HG02973 (cell line): ENCODE measurements at regions not wholly inside any gene's neighbourhood (a gene's known extent, or its start where the extent isn't known, plus 50 kb on each side); places are given as distances from the start of the nearest gene placed in this dataset.

Experiments used
- ATAC-seq: cut with Tn5 transposase; IDR thresholded peaks from one replicate; pipeline ENCODE4 v1.9.1; 2021; ENCODE audit warnings: moderate library complexity; ENCODE audit not compliant: unreplicated experiment

- ATAC-seq = no peak
Observed at GRCh38 chr12:114901316-114901715, 217.3 kb upstream of the TBX3 start.

- ATAC-seq = no peak
Observed at GRCh38 chr12:114898159-114898558, 214.2 kb upstream of the TBX3 start.

GRCh38 chr12:114895827-114896226, 211.9 kb upstream of the TBX3 start:
- ATAC-seq = no peak

GRCh38 chr12:114895081-114895480, 211.1 kb upstream of the TBX3 start:
- ATAC-seq = no peak

GRCh38 chr12:114894076-114894475, 210.1 kb upstream of the TBX3 start:
- ATAC-seq = no peak

GRCh38 chr12:114888928-114889584, 205.1 kb upstream of the TBX3 start:
- no peak for ATAC-seq

- ATAC-seq = no peak
Observed at GRCh38 chr12:114888448-114888847, 204.5 kb upstream of the TBX3 start.

- ATAC-seq = no peak
Observed at GRCh38 chr12:114885501-114885900, 201.5 kb upstream of the TBX3 start.

- no peak for ATAC-seq
Observed at GRCh38 chr12:114884575-114884974, 200.6 kb upstream of the TBX3 start.

- no peak for ATAC-seq
Observed at GRCh38 chr12:114882083-114882482, 198.1 kb upstream of the TBX3 start.

GRCh38 chr12:114879354-114879753, 195.4 kb upstream of the TBX3 start:
- no peak for ATAC-seq

GRCh38 chr12:114878781-114879180, 194.8 kb upstream of the TBX3 start:
- ATAC-seq = no peak

GRCh38 chr12:114876968-114877680, 193.1 kb upstream of the TBX3 start:
- ATAC-seq = no peak

GRCh38 chr12:114875313-114875712, 191.3 kb upstream of the TBX3 start:
- no peak for ATAC-seq

- no peak for ATAC-seq
Observed at GRCh38 chr12:114873656-114874055, 189.7 kb upstream of the TBX3 start.

- ATAC-seq = no peak
Observed at GRCh38 chr12:114868995-114869834, 185.2 kb upstream of the TBX3 start.

GRCh38 chr12:114866331-114866730, 182.4 kb upstream of the TBX3 start:
- no peak for ATAC-seq

GRCh38 chr12:114864837-114865551, 181.0 kb upstream of the TBX3 start:
- ATAC-seq = no peak

GRCh38 chr12:114863911-114864310, 179.9 kb upstream of the TBX3 start:
- ATAC-seq = no peak

- ATAC-seq = no peak
Observed at GRCh38 chr12:114860969-114861368, 177.0 kb upstream of the TBX3 start.
